Retinal pigment epithelial cell (primary cell): ENCODE measurements at regions not wholly inside any gene's neighbourhood (a gene's known extent, or its start where the extent isn't known, plus 50 kb on each side); places are given as distances from the start of the nearest gene placed in this dataset.
"Not testable (repeated sequence)": the region's sequence is repeated elsewhere in the genome, so short reads cannot be mapped to it uniquely, and the experiment has no call there.

Experiments used
- DNase-seq: peaks from one replicate; pipeline ENCODE4 v3.0.0-alpha.2; 2010; ENCODE audit warnings: low read depth
- H3K4me3 ChIP-seq: 2 replicates; pipeline ENCODE4 v1.5.1; 2011; ENCODE audit warnings: mild to moderate bottlenecking, low read length, control low read depth, moderate library complexity
- TF ChIP-seq, protein P1 (sequence below): conservative IDR thresholded peaks from 2 replicates; pipeline ENCODE4 v1.5.1; 2011; ENCODE audit warnings: low read depth, low read length, control low read depth, inconsistent platforms

GRCh38 chr6:103812970-103813369 lies 1046.7 kb downstream of the HACE1 start:
- DNase-seq = no peak
- TF ChIP-seq, protein P1, sequence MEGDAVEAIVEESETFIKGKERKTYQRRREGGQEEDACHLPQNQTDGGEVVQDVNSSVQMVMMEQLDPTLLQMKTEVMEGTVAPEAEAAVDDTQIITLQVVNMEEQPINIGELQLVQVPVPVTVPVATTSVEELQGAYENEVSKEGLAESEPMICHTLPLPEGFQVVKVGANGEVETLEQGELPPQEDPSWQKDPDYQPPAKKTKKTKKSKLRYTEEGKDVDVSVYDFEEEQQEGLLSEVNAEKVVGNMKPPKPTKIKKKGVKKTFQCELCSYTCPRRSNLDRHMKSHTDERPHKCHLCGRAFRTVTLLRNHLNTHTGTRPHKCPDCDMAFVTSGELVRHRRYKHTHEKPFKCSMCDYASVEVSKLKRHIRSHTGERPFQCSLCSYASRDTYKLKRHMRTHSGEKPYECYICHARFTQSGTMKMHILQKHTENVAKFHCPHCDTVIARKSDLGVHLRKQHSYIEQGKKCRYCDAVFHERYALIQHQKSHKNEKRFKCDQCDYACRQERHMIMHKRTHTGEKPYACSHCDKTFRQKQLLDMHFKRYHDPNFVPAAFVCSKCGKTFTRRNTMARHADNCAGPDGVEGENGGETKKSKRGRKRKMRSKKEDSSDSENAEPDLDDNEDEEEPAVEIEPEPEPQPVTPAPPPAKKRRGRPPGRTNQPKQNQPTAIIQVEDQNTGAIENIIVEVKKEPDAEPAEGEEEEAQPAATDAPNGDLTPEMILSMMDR = no peak
- H3K4me3 ChIP-seq = no peak overlapping the region

- H3K4me3 ChIP-seq, DNase-seq: not testable (repeated sequence)
Observed at GRCh38 chr6:103801901-103802479, 1057.7 kb downstream of the HACE1 start.

GRCh38 chr6:103799971-103800670 lies 1059.6 kb downstream of the HACE1 start:
- H3K4me3 ChIP-seq = no peak overlapping the region
- no peak for DNase-seq
- TF ChIP-seq, protein P1 = no peak

- DNase-seq = no peak
- no peak overlapping the region for H3K4me3 ChIP-seq
- TF ChIP-seq, protein P1 = no peak
Observed at GRCh38 chr6:103798166-103798565, 1061.6 kb downstream of the HACE1 start.

- TF ChIP-seq, protein P1 = peak; percentile 52
- no peak for DNase-seq
- H3K4me3 ChIP-seq = no peak overlapping the region
Observed at GRCh38 chr6:103797738-103798137, 1062.0 kb downstream of the HACE1 start.

DNA sequence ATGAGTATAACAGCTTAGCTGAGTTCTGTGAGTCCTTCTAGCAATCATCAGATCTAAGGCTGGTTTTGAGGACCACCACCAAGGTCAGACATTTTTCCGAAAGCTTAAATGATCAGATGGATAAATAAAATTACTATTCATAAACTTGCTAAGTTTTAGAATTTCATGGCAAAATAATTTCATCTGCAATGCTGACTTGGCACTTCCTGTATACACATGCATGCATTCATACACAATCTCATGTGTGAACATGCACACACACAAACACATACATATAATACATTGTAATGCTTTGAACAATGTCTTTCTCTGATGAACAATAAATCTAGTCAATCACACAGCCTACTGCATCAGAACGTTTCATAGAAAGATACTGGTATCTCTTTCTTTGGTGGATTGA lies 1068.3 kb downstream of the HACE1 start:
- H3K4me3 ChIP-seq = no peak overlapping the region
- no peak for DNase-seq
- TF ChIP-seq, protein P1 = no peak

DNA sequence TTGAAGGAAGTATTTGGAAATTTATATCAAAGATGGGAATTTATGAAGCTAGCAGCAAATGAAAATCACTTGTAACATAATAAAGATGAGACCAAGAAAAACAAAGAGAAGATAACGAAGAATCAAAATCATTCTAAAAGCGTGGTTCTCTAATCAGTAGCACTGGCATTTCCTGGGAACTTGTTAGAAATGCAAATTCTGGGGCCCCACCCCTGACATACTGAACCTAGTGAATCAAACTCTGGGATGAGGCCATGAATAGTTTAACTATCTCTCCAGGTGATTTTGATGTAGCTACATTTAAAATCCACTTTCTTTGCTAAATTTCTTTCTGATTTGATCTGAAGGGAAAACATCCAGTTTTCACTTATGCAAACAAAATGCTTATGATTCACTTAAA lies 1075.6 kb downstream of the HACE1 start:
- no peak overlapping the region for H3K4me3 ChIP-seq
- TF ChIP-seq, protein P1 = no peak
- no peak for DNase-seq
